Transverse colon (tissue), 4 donors: ENCODE measurements at regions not wholly inside any gene's neighbourhood (a gene's known extent, or its start where the extent isn't known, plus 50 kb on each side); places are given as distances from the start of the nearest gene placed in this dataset.

Source experiments
- DNase-seq: peaks from one replicate; pipeline ENCODE4 v3.0.0-alpha.2; 2019
- H3K27ac ChIP-seq, 4 donors: fragments of 200-600 bp; sonication (generic); 2 replicates each; pipeline ENCODE4 v1.5.1; 2016 to 2018; ENCODE audit warnings: inconsistent platforms in 4 of 4
- H3K27me3 ChIP-seq: fragments of 200-600 bp; sonication (generic); 2 replicates; pipeline ENCODE4 v1.5.1; 2017; ENCODE audit warnings: inconsistent platforms
- H3K36me3 ChIP-seq, 4 donors: fragments of 200-600 bp; sonication (generic); 2 replicates each; pipeline ENCODE4 v1.5.1; 2017 to 2019; ENCODE audit warnings: inconsistent platforms in 4 of 4
- H3K4me1 ChIP-seq, 4 donors: fragments of 200-600 bp; sonication (generic); 2 replicates each; pipeline ENCODE4 v1.5.1; 2017 to 2020; ENCODE audit warnings: inconsistent platforms in 4 of 4
- H3K4me3 ChIP-seq, 4 donors: fragments of 200-600 bp; sonication (generic); 1 replicate in 1 of 4; 2 replicates in 3 of 4; pipeline versions ENCODE4 v1.5.1 to v1.6.1; 2017 to 2019; ENCODE audit warnings: inconsistent platforms in 4 of 4
- H3K9me3 ChIP-seq, 2 donors: fragments of 200-600 bp; sonication (generic); 2 replicates each; pipeline ENCODE4 v1.5.1; 2017 to 2019; ENCODE audit warnings: inconsistent platforms in 2 of 2
- EP300 ChIP-seq: sonication (generic); formaldehyde crosslinking; IDR thresholded peaks from one replicate; pipeline ENCODE4 v1.6.1; 2017; ENCODE audit warnings: antibody characterized with exemption, low read depth
- POLR2A ChIP-seq: fragments of 450-650 bp; IDR thresholded peaks from one replicate; pipeline ENCODE4 v1.6.1; 2016; ENCODE audit warnings: antibody characterized with exemption, mild to moderate bottlenecking, moderate library complexity
- POLR2AphosphoS5 ChIP-seq, 3 donors: sonication (generic); formaldehyde crosslinking; IDR thresholded peaks; one replicate each; pipeline ENCODE4 v1.6.1; 2016; ENCODE audit warnings: antibody characterized with exemption in 3 of 3
- WGBS, 2 donors: methylation state at CpG; one replicate each; pipeline ENCODE4 v1.1.5; 2018; ENCODE audit warnings: low coverage in 1 of 2; 5-methylcytosine and 5-hydroxymethylcytosine counted together
- in situ Hi-C, 4 donors: fragments of 200-750 bp; cut with MboI; loops; one replicate each; pipeline versions ENCODE4 v1.15.0 to v1.15.1; 2017; ENCODE audit warnings: low sequenced_read_pairs in 3 of 4, low pct_ligation_motif_present in 1 of 4, low pct_unique_long_range_greater_than_20kb in 1 of 4
- intact Hi-C: fragments of 100-400 bp; cut with DNase I; formaldehyde crosslinking; loops from one replicate; pipeline ENCODE4 v1.15.1; 2023; ENCODE audit warnings: low total_unique reads
- TF ChIP-seq, protein P1 (sequence below), 5 experiments: fragments of 200-600 bp in 3 of 5; fragments of 450-650 bp in 2 of 5; sonication (generic) in 3 of 5; IDR thresholded peaks; 1 replicate in 2 of 5; 2 replicates in 3 of 5; pipeline ENCODE4 v1.5.1; 2016 to 2017; ENCODE audit warnings: antibody characterized with exemption in 5 of 5, inconsistent platforms in 3 of 5, mild to moderate bottlenecking in 2 of 5, moderate library complexity in 1 of 5

DNA sequence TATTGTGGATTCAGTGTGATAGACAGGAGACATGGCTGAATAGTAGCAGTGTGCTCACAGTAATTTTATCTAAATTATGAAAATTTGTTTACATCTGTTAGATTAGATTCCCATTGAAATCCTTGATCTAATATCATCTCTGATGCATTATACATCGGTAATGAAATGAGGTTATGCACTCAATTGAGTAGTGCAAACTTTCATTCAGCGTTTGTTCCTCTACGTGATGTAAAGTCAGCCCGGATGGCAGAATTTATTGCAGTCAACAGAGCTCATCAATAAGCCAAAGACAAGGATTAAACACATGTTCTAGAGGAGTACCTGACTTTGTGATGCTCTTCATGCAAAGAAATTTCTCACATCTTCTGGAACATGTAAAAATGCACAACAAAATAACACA is 549.2 kb downstream of the GOLGA6L6 start:
- Histone ChIP-seq H3K9me3 (no peaks in the 10 kb centered on the region), H3K4me1 (no peaks in the 10 kb centered on the region), H3K36me3 (no peaks in the 10 kb centered on the region), H3K27me3 (no peaks in the 10 kb centered on the region), H3K4me3 (no peak overlapping the region), H3K27ac (no peak overlapping the region)
- WGBS, 2 donors, result 85 to 90% methylated on average over 4 of the region's 4 CpGs
- TF ChIP-seq POLR2A (no peak), POLR2AphosphoS5 (IDR thresholded peaks at IDR 0.05) (no peak), EP300 (no peak)
- TF ChIP-seq, protein P1, sequence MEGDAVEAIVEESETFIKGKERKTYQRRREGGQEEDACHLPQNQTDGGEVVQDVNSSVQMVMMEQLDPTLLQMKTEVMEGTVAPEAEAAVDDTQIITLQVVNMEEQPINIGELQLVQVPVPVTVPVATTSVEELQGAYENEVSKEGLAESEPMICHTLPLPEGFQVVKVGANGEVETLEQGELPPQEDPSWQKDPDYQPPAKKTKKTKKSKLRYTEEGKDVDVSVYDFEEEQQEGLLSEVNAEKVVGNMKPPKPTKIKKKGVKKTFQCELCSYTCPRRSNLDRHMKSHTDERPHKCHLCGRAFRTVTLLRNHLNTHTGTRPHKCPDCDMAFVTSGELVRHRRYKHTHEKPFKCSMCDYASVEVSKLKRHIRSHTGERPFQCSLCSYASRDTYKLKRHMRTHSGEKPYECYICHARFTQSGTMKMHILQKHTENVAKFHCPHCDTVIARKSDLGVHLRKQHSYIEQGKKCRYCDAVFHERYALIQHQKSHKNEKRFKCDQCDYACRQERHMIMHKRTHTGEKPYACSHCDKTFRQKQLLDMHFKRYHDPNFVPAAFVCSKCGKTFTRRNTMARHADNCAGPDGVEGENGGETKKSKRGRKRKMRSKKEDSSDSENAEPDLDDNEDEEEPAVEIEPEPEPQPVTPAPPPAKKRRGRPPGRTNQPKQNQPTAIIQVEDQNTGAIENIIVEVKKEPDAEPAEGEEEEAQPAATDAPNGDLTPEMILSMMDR (IDR thresholded peaks at IDR 0.05), result no peak
- in situ Hi-C loops (no loop called here), intact Hi-C loops (no loop called here)
- no peak for DNase-seq

DNA sequence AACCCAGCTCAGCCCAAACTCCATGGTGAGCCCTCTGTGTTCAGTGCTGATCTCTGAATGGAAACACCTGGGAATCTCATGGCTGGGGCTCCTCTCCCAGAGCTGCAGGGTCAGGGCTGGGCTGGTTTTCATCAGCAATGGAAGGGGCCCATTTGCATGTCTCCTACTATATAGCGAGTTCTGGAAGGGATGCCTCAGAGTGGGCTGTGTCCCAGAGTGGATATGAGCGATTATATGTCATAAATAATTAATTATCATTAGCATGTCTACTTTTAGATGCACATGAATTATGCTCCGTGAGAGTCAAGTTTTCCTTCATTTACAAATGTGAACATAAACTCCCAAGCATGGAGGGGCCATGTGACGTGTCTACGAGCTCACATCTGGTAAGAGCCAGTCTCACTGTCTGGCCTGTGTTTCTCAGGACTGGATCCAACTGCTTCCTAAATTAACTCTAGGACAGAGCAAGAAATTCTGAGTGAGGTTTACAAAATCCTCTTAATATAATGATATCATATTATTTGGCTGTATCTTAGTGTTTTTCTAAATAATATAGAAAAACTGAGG is 553.4 kb downstream of the GOLGA6L6 start:
- H3K36me3 ChIP-seq, result no peaks in the 10 kb centered on the region
- no peak overlapping the region for H3K4me3 ChIP-seq
- no peaks in the 10 kb centered on the region for H3K9me3 ChIP-seq
- in situ Hi-C loops (no loop called here), intact Hi-C loops (no loop called here)
- no peak for DNase-seq
- 65 to 71% methylated on average over 5 of the region's 5 CpGs for WGBS, 2 donors
- no peaks in the 10 kb centered on the region for H3K27me3 ChIP-seq
- no peak for TF ChIP-seq POLR2A
- TF ChIP-seq, protein P1 (IDR thresholded peaks at IDR 0.05), result no peak
- TF ChIP-seq EP300, result no peak
- TF ChIP-seq POLR2AphosphoS5 (IDR thresholded peaks at IDR 0.05), result no peak
- H3K27ac ChIP-seq, result no peak overlapping the region
- no peaks in the 10 kb centered on the region for H3K4me1 ChIP-seq

DNA sequence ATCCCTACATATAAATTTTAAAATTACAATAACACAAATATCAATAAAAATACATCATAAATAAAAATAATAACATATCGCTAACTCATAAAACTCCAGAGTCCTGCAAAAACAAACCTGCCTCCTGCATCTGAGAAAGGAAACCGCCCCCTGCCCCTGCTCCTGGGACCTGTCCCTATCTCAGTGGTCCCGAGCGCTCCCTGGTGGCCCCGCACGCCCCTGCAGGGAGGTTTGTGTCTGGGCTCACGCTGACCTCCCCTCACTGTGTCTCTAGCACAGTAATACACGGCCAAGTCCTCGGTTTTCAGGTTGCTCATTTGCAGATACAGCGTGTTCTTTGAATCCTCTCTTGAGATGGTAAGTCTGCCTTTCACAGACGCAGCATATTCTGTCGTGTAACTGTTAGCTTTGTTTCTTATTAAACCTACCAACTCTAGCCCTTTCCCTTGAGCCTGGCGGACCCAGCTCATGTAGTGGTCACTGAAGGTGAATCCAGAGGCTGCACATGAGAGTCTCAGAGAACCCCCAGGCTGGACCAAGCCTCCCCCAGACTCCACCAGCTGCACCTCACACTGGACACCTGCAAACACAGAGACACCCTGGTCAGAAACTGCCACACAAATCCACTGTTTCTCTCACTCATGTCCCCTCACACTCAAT is 554.1 kb downstream of the GOLGA6L6 start:
- no peaks in the 10 kb centered on the region for H3K9me3 ChIP-seq
- H3K27ac ChIP-seq, result no peak overlapping the region
- intact Hi-C loops (no loop called here), in situ Hi-C loops (no loop called here)
- H3K4me1 ChIP-seq, result no peaks in the 10 kb centered on the region
- H3K36me3 ChIP-seq, result no peaks in the 10 kb centered on the region
- H3K4me3 ChIP-seq, result no peak overlapping the region
- WGBS, 2 donors, result 34 to 45% methylated on average over 12 to 13 of the region's 13 CpGs
- H3K27me3 ChIP-seq, result no peaks in the 10 kb centered on the region
- no peak for TF ChIP-seq POLR2A
- TF ChIP-seq POLR2AphosphoS5 (IDR thresholded peaks at IDR 0.05), result no peak
- TF ChIP-seq EP300, result no peak
- TF ChIP-seq, protein P1 (IDR thresholded peaks at IDR 0.05), result no peak
- no peak for DNase-seq

DNA sequence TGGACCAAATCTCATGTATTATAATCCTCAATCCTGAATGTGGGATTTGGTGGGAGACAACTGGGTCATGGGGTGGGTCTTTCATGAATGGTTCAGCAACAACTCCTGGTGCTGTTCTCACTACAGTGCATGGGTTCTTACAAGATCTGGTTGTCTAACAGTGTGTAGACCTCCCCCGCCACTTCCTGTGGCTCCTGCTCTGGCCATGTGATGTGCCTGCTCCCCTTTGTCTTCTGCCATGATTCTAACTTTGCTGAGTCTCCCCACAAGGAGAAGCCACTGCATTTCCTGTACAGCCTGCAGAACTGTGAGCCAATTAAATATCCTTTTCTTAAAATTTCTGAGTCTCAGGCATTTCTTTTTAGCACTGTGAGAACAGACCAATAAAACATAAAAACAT is 557.5 kb downstream of the GOLGA6L6 start:
- DNase-seq, result no peak
- TF ChIP-seq EP300 (no peak), POLR2AphosphoS5 (IDR thresholded peaks at IDR 0.05) (no peak)
- TF ChIP-seq, protein P1 (IDR thresholded peaks at IDR 0.05), result no peak
- H3K4me1 ChIP-seq, result no peaks in the 10 kb centered on the region
- H3K27me3 ChIP-seq, result no peaks in the 10 kb centered on the region
- H3K9me3 ChIP-seq, result no peaks in the 10 kb centered on the region
- no peaks in the 10 kb centered on the region for H3K36me3 ChIP-seq
- no peak overlapping the region for H3K4me3 ChIP-seq
- in situ Hi-C loops (no loop called here), intact Hi-C loops (no loop called here)
- no peak overlapping the region for H3K27ac ChIP-seq
- WGBS, 2 donors, result 54% methylated on average over 1 of the region's 1 CpG; no CpG with 5 or more reads in 1 of the 2 donors
